LNCAP (cell line): ENCODE measurements at regions not wholly inside any gene's neighbourhood (a gene's known extent, or its start where the extent isn't known, plus 50 kb on each side); places are given as distances from the start of the nearest gene placed in this dataset.

Source experiments
- TF ChIP-seq, protein P1 (sequence below): fragments of 450-650 bp; IDR thresholded peaks from 2 replicates; pipeline ENCODE4 v1.5.1; 2017; ENCODE audit warnings: mild to moderate bottlenecking

DNA sequence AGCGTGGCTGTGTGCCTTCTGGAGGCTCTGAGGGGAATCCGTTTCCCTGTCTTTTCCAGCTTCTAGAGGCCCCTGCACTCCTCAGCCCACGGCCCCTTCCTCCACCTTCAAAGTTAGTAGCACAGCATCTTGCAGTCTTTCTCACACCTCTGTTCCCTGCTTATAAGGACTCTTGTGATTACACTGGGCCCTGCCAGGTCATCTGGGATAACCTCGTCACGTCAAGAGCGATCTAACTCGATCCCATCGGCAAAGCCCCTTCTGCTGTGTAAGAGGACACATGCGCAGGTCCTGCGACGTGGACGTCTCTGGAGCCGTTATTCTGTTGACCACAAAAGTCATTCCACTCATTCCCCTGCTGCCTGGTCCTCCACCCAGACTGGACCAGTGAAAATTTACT is 159.2 kb downstream of the BMP7 start:
- TF ChIP-seq, protein P1, sequence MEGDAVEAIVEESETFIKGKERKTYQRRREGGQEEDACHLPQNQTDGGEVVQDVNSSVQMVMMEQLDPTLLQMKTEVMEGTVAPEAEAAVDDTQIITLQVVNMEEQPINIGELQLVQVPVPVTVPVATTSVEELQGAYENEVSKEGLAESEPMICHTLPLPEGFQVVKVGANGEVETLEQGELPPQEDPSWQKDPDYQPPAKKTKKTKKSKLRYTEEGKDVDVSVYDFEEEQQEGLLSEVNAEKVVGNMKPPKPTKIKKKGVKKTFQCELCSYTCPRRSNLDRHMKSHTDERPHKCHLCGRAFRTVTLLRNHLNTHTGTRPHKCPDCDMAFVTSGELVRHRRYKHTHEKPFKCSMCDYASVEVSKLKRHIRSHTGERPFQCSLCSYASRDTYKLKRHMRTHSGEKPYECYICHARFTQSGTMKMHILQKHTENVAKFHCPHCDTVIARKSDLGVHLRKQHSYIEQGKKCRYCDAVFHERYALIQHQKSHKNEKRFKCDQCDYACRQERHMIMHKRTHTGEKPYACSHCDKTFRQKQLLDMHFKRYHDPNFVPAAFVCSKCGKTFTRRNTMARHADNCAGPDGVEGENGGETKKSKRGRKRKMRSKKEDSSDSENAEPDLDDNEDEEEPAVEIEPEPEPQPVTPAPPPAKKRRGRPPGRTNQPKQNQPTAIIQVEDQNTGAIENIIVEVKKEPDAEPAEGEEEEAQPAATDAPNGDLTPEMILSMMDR: no peak

DNA sequence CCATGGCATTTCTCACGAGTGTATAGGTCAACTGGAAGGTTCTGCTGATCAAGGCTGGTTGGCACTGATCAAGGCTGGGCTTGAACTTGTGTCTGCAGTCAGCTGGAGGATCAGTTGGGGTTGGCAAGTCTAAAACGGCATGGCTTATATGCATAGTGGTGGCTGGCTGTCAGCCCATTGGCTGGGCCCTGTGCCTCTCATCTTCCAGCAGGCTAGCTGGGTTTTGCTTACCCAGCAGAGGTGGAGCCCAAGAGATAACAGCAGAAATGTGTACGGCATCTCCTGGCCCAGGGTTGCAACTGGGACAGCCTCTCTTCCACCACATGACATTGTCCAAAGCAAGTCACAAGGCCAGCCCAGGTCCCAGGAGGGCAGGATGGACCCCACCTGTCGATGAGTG is 158.2 kb downstream of the BMP7 start:
- TF ChIP-seq, protein P1: no peak

DNA sequence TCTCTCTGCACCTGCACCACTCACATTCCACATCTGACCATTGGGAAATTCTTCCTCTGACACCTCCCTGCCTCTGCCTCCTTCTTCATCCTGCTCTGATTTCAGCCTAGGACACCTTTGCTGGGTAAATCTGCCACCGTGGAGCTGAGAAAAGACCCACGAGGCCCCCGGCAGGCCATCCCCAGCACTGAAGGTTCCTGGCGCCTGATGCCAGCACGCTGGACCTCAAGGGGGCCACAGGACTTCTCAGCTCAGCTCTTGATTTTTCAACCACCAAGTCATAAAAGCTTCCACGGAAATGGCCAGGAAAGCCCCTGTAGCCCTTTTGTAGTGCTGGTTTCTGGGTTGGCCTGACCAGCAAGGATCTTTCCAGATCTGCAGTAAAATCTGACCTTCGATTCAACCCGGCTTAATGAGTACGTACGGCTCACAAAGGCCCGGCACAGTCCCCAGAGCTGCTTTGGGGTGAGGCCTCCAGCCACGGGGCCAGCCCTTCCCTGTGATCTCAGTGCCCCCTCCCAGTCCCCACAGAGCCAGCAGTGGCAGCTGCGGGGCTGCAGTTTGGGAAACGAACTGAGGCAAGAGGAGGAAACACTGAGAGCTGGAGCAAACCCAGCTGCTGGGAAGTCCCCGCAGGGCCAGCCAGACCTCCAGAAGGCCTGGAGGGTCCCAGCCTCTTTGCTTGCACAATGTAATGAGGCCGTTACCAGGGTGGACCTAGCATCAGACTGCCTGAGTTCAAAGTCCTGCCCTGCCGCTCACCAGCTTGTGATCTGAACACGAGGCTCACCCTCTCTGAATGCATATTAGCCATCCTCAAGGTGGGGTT is 157.5 kb downstream of the BMP7 start:
- TF ChIP-seq, protein P1: no peak

DNA sequence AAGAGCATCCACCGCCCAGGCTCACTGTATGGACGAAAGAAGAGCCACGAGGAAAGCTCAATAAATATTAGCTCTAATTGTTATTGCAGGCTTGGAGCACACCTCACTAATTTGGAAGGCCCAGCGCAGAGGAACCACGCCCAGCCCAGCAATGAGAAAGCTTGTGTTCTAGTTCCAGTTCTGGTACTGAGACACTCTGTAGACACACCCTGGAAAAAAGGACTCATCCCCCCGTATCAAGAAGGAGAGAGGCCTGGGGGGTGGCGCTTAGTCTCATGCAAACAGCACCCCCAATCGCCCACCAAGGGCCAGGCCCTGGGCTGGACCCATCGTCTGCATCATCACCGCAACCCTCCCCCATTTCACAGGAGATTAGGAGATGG is 156.9 kb downstream of the BMP7 start:
- TF ChIP-seq, protein P1: no peak

DNA sequence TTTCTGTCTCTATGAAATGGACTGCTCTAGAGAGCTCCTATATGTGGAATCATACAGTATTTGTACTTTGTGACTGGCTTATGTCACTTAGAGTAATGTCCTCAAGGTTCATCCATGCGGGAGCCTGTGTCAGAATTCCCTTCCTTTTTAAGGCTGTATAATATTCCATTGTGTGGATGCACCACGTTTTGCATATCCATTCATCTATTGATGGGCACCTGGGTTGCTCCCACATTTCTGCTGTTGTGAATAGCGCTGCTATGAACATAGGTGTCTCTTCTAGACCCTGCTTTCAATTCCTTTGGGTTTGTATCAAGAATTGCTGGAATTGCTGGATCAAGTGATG is 155.4 kb downstream of the BMP7 start:
- TF ChIP-seq, protein P1: no peak

DNA sequence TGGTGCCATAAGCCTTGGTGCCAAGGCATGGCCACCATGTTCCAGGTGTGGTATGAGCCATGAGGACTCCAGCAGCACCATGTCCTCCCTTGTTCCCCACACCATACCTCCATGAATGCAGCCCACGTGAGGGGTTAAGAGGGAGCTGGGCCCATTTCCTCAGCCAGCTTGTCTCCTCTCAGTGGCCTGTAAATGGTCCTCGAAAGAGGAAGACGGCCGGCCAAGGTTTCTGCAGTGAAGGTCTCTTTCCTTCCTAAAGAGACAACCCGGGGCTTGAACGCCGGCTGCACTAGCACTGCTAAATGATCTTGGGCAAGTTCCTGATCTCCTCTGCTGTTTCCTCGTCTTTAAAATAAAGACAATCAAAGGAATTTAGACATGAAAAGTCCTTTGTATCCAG is 154.0 kb downstream of the BMP7 start:
- TF ChIP-seq, protein P1: no peak

DNA sequence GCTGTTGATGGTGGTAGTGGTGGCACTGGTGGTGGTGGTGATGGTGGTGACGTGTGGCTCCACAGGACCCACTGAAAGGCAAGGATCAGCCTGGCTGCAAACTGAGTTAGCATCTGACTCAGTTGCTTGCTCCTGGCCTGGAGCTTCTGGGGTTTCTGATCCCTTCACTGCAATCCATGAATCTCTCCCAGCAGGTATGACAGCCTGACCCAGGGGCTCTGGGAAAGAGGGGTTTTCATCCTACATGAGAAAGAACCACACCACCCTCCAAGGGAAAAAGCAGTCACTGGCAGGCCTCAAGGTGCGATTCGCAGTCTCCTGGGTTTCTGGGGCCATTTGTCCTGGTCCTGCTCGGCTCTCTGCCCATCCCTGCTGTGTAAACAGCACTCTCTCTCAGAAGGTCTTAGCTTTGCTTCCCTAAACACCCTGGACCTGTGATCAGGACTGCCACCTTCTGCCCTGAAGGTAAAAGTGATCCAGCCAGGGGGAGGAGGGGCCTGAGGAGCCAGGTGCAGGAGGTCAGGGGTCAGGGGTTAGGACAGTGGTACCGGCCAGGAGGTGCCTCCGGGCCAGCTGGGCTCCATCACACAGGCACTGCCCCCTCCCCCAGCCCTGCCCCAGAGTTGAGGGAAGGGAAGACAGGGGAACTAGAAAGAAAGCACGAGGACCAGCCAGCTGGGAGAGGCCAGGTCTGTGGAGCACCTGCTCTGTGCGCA is 152.0 kb downstream of the BMP7 start:
- TF ChIP-seq, protein P1: no peak
